Panc1 (cell line): ENCODE measurements at regions not wholly inside any gene's neighbourhood (a gene's known extent, or its start where the extent isn't known, plus 50 kb on each side); places are given as distances from the start of the nearest gene placed in this dataset.

Source experiments
- ATAC-seq: fragments of 200-7000 bp; cut with Tn5 transposase; 2 replicates; pipeline ENCODE4 v1.9.1; 2020; ENCODE audit warnings: mild to moderate bottlenecking, moderate library complexity
- BruUV-seq: library from RNA; stranded (reverse); fragments of 400-500 nt; replicated peaks from 2 replicates; lab custom pipeline; 2021; lab: Mats Ljungman, UMichigan
- CTCF ChIA-PET: fragments of 300-600 bp; sonication (Branson Sonifier 250); formaldehyde crosslinking; loops from one replicate; lab custom pipeline; 2022; ENCODE audit warnings: antibody characterized with exemption; lab: Charles Lee
- POLR2A ChIA-PET: fragments of 300-600 bp; sonication (Branson Sonifier 250); formaldehyde crosslinking; loops from one replicate; lab custom pipeline; 2022; ENCODE audit warnings: antibody characterized with exemption; lab: Charles Lee
- DNase-seq: peaks from one replicate; pipeline ENCODE4 v3.0.0-alpha.2; 2010; ENCODE audit warnings: low read depth, low spot score
- H3K27ac ChIP-seq: 2 replicates; pipeline ENCODE4 v1.5.1; 2011; ENCODE audit warnings: mild to moderate bottlenecking, low read length, inconsistent platforms
- H3K27me3 ChIP-seq: fragments of 200-500 bp; sonication (Bioruptor generic); 2 replicates; pipeline ENCODE4 v1.6.0; 2014; ENCODE audit warnings: low read length, inconsistent platforms; ENCODE audit not compliant: control insufficient read depth, insufficient read depth
- H3K36me3 ChIP-seq: fragments of 200-500 bp; sonication (Bioruptor generic); 2 replicates; pipeline ENCODE4 v1.5.1; 2014; ENCODE audit warnings: inconsistent platforms, mild to moderate bottlenecking, low read length, moderate library complexity; ENCODE audit not compliant: control insufficient read depth, insufficient read depth
- H3K4me1 ChIP-seq: 2 replicates; pipeline ENCODE4 v1.5.1; 2011; ENCODE audit warnings: inconsistent platforms, mild to moderate bottlenecking, low read length, moderate library complexity; ENCODE audit not compliant: control insufficient read depth, insufficient read depth
- H3K4me3 ChIP-seq, 2 experiments: 2 replicates each; pipeline ENCODE4 v1.5.1; 2011 to 2012; ENCODE audit warnings: low read depth in 2 of 2, low read length in 2 of 2, mild to moderate bottlenecking in 2 of 2, inconsistent platforms in 1 of 2, moderate library complexity in 1 of 2
- H3K9me3 ChIP-seq: fragments of 200-500 bp; sonication (Bioruptor generic); 2 replicates; pipeline ENCODE4 v1.5.1; 2014; ENCODE audit warnings: low read depth, mild to moderate bottlenecking, inconsistent platforms, low read length, moderate library complexity; ENCODE audit not compliant: control insufficient read depth, insufficient read depth
- POLR2AphosphoS5 ChIP-seq: IDR thresholded peaks from 2 replicates; pipeline ENCODE4 v1.6.1; 2012; ENCODE audit warnings: mild to moderate bottlenecking, low read depth, low read length, moderate library complexity
- SIN3A ChIP-seq: IDR thresholded peaks from 2 replicates; pipeline ENCODE4 v1.6.1; 2012; ENCODE audit warnings: low read depth, mild to moderate bottlenecking, low read length, moderate library complexity, borderline replicate concordance; ENCODE audit not compliant: insufficient read depth
- TCF7L2 ChIP-seq: IDR thresholded peaks from 2 replicates; pipeline ENCODE4 v1.6.1; 2011; ENCODE audit warnings: mild to moderate bottlenecking, low read depth, low read length, inconsistent platforms
- in situ Hi-C: cut with HindIII; loops from 2 replicates; pipeline ENCODE4 v1.10.0; 2016; ENCODE audit warnings: low sequenced_read_pairs, low pct_unique_long_range_greater_than_20kb
- intact Hi-C: fragments of 100-400 bp; cut with micrococcal nuclease; formaldehyde crosslinking; loops from one replicate; pipeline ENCODE4 v1.10.0; 2022; ENCODE audit not compliant: unreplicated experiment
- TF ChIP-seq, protein P1 (sequence below), 2 experiments: IDR thresholded peaks; 2 replicates each; pipeline ENCODE4 v1.6.1; 2011 to 2012; ENCODE audit warnings: low read depth in 2 of 2, control low read depth in 1 of 2, low read length in 1 of 2, mild to moderate bottlenecking in 1 of 2, moderate library complexity in 1 of 2; ENCODE audit not compliant: insufficient read depth in 1 of 2
- TF ChIP-seq, protein P2 (sequence below): fragments of 450-650 bp; IDR thresholded peaks from 2 replicates; pipeline ENCODE4 v1.5.1; 2017; ENCODE audit warnings: mild to moderate bottlenecking

DNA sequence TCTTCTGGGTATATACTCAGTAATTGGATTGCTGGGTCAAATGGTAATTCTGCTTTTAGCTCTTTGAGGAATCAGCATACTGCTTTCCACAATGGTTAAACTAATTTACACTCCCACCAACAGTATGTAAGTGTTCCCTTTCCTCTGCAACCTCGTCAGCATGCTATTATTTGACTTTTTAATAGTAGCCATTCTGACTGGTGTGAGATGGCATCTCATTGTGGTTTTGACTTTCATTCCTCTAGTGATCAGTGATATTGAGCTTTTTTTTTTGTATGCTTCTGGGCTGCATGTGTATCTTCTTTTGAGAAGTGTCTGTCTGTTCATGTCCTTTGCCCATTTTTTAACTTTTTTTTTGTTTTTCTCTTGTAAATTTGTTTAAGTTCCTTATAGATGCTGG is 279.4 kb downstream of the PTGER3 start:
- POLR2A ChIA-PET: no interaction called here

DNA sequence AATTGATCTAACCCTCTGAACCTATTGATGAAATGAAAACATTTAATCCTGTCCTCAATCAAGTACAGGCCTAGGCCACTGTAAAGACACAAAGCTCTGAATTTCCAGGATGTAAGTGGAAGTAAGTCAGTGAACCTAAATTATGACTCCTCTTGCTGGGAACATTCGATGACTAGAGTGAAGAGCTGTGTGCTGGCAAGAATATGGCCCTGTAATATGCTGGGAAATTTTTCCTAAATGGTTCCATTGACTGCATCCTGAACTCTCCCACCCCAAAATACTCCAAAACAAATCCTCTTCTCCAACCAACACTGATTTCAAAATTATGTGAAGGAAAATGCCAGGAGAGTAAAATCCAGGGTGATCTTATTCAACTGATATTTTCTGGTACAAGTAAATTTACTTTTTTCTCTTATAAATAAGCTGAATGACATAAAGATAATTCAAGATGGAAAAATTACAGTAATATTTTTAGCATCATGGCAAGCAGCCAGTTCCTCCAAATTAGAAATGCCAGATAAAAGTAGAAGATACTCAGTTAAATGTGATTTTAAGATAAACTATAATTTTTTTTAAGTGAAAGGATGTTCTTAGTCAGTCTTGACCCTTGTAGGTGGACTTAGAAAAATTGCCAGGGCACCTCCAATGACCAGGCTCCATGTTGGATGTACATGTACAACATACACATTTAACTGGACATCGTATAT is 269.4 kb downstream of the PTGER3 start:
- BruUV-seq: no TSS peak
- Histone ChIP-seq H3K4me1 (no peaks in the 10 kb centered on the region), H3K27me3 (no peaks in the 10 kb centered on the region), H3K27ac (no peak overlapping the region), H3K36me3 (no peaks in the 10 kb centered on the region), H3K4me3 (no peak overlapping the region), H3K9me3 (no peaks in the 10 kb centered on the region)
- POLR2A ChIA-PET: no interaction called here
- no peak for DNase-seq
- ATAC-seq: no peak
- intact Hi-C loops: no loop called here
- TF ChIP-seq, protein P1, sequence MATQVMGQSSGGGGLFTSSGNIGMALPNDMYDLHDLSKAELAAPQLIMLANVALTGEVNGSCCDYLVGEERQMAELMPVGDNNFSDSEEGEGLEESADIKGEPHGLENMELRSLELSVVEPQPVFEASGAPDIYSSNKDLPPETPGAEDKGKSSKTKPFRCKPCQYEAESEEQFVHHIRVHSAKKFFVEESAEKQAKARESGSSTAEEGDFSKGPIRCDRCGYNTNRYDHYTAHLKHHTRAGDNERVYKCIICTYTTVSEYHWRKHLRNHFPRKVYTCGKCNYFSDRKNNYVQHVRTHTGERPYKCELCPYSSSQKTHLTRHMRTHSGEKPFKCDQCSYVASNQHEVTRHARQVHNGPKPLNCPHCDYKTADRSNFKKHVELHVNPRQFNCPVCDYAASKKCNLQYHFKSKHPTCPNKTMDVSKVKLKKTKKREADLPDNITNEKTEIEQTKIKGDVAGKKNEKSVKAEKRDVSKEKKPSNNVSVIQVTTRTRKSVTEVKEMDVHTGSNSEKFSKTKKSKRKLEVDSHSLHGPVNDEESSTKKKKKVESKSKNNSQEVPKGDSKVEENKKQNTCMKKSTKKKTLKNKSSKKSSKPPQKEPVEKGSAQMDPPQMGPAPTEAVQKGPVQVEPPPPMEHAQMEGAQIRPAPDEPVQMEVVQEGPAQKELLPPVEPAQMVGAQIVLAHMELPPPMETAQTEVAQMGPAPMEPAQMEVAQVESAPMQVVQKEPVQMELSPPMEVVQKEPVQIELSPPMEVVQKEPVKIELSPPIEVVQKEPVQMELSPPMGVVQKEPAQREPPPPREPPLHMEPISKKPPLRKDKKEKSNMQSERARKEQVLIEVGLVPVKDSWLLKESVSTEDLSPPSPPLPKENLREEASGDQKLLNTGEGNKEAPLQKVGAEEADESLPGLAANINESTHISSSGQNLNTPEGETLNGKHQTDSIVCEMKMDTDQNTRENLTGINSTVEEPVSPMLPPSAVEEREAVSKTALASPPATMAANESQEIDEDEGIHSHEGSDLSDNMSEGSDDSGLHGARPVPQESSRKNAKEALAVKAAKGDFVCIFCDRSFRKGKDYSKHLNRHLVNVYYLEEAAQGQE (IDR thresholded peaks at IDR 0.05; ENCODE audit: insufficient read depth in 1 of 2, low read depth in 2 of 2, low read length in 1 of 2): no peak
- TF ChIP-seq, protein P2, sequence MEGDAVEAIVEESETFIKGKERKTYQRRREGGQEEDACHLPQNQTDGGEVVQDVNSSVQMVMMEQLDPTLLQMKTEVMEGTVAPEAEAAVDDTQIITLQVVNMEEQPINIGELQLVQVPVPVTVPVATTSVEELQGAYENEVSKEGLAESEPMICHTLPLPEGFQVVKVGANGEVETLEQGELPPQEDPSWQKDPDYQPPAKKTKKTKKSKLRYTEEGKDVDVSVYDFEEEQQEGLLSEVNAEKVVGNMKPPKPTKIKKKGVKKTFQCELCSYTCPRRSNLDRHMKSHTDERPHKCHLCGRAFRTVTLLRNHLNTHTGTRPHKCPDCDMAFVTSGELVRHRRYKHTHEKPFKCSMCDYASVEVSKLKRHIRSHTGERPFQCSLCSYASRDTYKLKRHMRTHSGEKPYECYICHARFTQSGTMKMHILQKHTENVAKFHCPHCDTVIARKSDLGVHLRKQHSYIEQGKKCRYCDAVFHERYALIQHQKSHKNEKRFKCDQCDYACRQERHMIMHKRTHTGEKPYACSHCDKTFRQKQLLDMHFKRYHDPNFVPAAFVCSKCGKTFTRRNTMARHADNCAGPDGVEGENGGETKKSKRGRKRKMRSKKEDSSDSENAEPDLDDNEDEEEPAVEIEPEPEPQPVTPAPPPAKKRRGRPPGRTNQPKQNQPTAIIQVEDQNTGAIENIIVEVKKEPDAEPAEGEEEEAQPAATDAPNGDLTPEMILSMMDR: no peak
- TF ChIP-seq TCF7L2 (no peak), POLR2AphosphoS5 (no peak), SIN3A (no peak)
- CTCF ChIA-PET: no interaction called here
- in situ Hi-C loops: no loop called here

More for the DNA sequence above, 279.4 kb downstream of the PTGER3 start:
- H3K4me3 ChIP-seq: no peak overlapping the region
- BruUV-seq: no TSS peak
- in situ Hi-C loops (no loop called here), intact Hi-C loops (no loop called here)
- no peak for ATAC-seq
- no peaks in the 10 kb centered on the region for H3K9me3 ChIP-seq
- CTCF ChIA-PET: no interaction called here
- no peak for TF ChIP-seq TCF7L2
- TF ChIP-seq, protein P1 (IDR thresholded peaks at IDR 0.05; ENCODE audit: insufficient read depth in 1 of 2, low read depth in 2 of 2, low read length in 1 of 2): no peak
- no peak for TF ChIP-seq POLR2AphosphoS5
- TF ChIP-seq, protein P2: no peak
- no peak for TF ChIP-seq SIN3A
- no peaks in the 10 kb centered on the region for H3K27me3 ChIP-seq
- H3K4me1 ChIP-seq: no peaks in the 10 kb centered on the region
- DNase-seq: no peak
- H3K27ac ChIP-seq: no peak overlapping the region
- no peaks in the 10 kb centered on the region for H3K36me3 ChIP-seq
